ENCODE measurements at regions not wholly inside any gene's neighbourhood (a gene's known extent, or its start where the extent isn't known, plus 50 kb on each side); places are given as distances from the start of the nearest gene placed in this dataset.

- Histone ChIP-seq H3K9me3 (ENCODE audit: low read depth) (no peaks in the 10 kb centered on the region), H3K79me2 (peaks cover 75% of the 10 kb centered on the region), H3K36me3 (replicated peaks; ENCODE audit: insufficient read depth, low read depth) (no peaks in the 10 kb centered on the region), H2AFZ (no peak overlapping the region), H3K4me2 (peak overlapping the region; percentile 36), H3K4me1 (ENCODE audit: insufficient read depth) (peaks cover 22% of the 10 kb centered on the region), H4K20me1 (ENCODE audit: insufficient read depth, poor library complexity, severe bottlenecking) (no peaks in the 10 kb centered on the region), H3K4me3 (no peak overlapping the region), H3K27me3 (no peaks in the 10 kb centered on the region), H3K9me2 (replicated peaks; ENCODE audit: insufficient read depth) (no peaks in the 10 kb centered on the region), H3K27ac (peak overlapping the region; percentile 80)
- WGBS (ENCODE audit: low lambda C conversion rate, missing lambda C conversion rate), result 76% methylated on average over 1 of the region's 1 CpG
- TF ChIP-seq EZH2 (IDR thresholded peaks at IDR 0.05; ENCODE audit: borderline replicate concordance), result no peak
- TF ChIP-seq EZH2phosphoT487 (IDR thresholded peaks at IDR 0.05; ENCODE audit: low read depth, severe bottlenecking, unreplicated experiment), result no peak
- no peak for TF ChIP-seq CTCF (IDR thresholded peaks at IDR 0.05; ENCODE audit: poor library complexity)
- no peak for DNase-seq (ENCODE audit: low spot score)
Measured at GRCh38 chr6:56714273-56714672, 71.6 kb upstream of the DST start.

- H3K4me1 ChIP-seq (ENCODE audit: insufficient read depth), result peaks cover 22% of the 10 kb centered on the region
- H3K79me2 ChIP-seq, result peaks cover 72% of the 10 kb centered on the region
- TF ChIP-seq EZH2phosphoT487 (IDR thresholded peaks at IDR 0.05; ENCODE audit: low read depth, severe bottlenecking, unreplicated experiment), result no peak
- no peak for TF ChIP-seq CTCF (IDR thresholded peaks at IDR 0.05; ENCODE audit: poor library complexity)
- no peak for TF ChIP-seq EZH2 (IDR thresholded peaks at IDR 0.05; ENCODE audit: borderline replicate concordance)
- peak overlapping the region; percentile 30 for H3K4me2 ChIP-seq
- WGBS (ENCODE audit: low lambda C conversion rate, missing lambda C conversion rate), result 49% methylated on average over 3 of the region's 3 CpGs
- H3K9me3 ChIP-seq (ENCODE audit: low read depth), result no peaks in the 10 kb centered on the region
- DNase-seq (ENCODE audit: low spot score), result peak; percentile 63
- H3K36me3 ChIP-seq (replicated peaks; ENCODE audit: insufficient read depth, low read depth), result no peaks in the 10 kb centered on the region
- peak overlapping the region; percentile 80 for H3K27ac ChIP-seq
- H3K4me3 ChIP-seq, result no peak overlapping the region
- no peaks in the 10 kb centered on the region for H3K27me3 ChIP-seq
- H4K20me1 ChIP-seq (ENCODE audit: insufficient read depth, poor library complexity, severe bottlenecking), result no peaks in the 10 kb centered on the region
- no peaks in the 10 kb centered on the region for H3K9me2 ChIP-seq (replicated peaks; ENCODE audit: insufficient read depth)
- no peak overlapping the region for H2AFZ ChIP-seq
Measured at GRCh38 chr6:56713254-56713672, 70.6 kb upstream of the DST start.

- Histone ChIP-seq H3K9me3 (ENCODE audit: low read depth) (no peaks in the 10 kb centered on the region), H3K4me3 (no peak overlapping the region), H3K4me2 (no peak overlapping the region), H3K27ac (no peak overlapping the region), H3K4me1 (ENCODE audit: insufficient read depth) (peaks cover 21% of the 10 kb centered on the region), H3K79me2 (peaks cover 65% of the 10 kb centered on the region), H3K36me3 (replicated peaks; ENCODE audit: insufficient read depth, low read depth) (no peaks in the 10 kb centered on the region), H3K27me3 (no peaks in the 10 kb centered on the region), H4K20me1 (ENCODE audit: insufficient read depth, poor library complexity, severe bottlenecking) (no peaks in the 10 kb centered on the region), H3K9me2 (replicated peaks; ENCODE audit: insufficient read depth) (no peaks in the 10 kb centered on the region), H2AFZ (no peak overlapping the region)
- no peak for TF ChIP-seq EZH2 (IDR thresholded peaks at IDR 0.05; ENCODE audit: borderline replicate concordance)
- peak; percentile 12 for TF ChIP-seq CTCF (IDR thresholded peaks at IDR 0.05; ENCODE audit: poor library complexity)
- 97% methylated on average over 1 of the region's 1 CpG for WGBS (ENCODE audit: low lambda C conversion rate, missing lambda C conversion rate)
- no peak for DNase-seq (ENCODE audit: low spot score)
Measured at GRCh38 chr6:56710967-56711366, 68.3 kb upstream of the DST start.

GRCh38 chr6:56709650-56710049 is 67.0 kb upstream of the DST start:
- Histone ChIP-seq H3K79me2 (peaks cover 63% of the 10 kb centered on the region), H3K4me2 (no peak overlapping the region), H4K20me1 (ENCODE audit: insufficient read depth, poor library complexity, severe bottlenecking) (no peaks in the 10 kb centered on the region), H3K27ac (no peak overlapping the region), H3K4me1 (ENCODE audit: insufficient read depth) (peaks cover 8% of the 10 kb centered on the region), H3K9me2 (replicated peaks; ENCODE audit: insufficient read depth) (no peaks in the 10 kb centered on the region), H3K27me3 (no peaks in the 10 kb centered on the region), H3K4me3 (no peak overlapping the region), H3K9me3 (ENCODE audit: low read depth) (no peaks in the 10 kb centered on the region), H3K36me3 (replicated peaks; ENCODE audit: insufficient read depth, low read depth) (no peaks in the 10 kb centered on the region), H2AFZ (no peak overlapping the region)
- no peak for DNase-seq (ENCODE audit: low spot score)
- TF ChIP-seq EZH2 (IDR thresholded peaks at IDR 0.05; ENCODE audit: borderline replicate concordance) (no peak), CTCF (IDR thresholded peaks at IDR 0.05; ENCODE audit: poor library complexity) (no peak), EZH2phosphoT487 (IDR thresholded peaks at IDR 0.05; ENCODE audit: low read depth, severe bottlenecking, unreplicated experiment) (no peak)
- 94% methylated on average over 4 of the region's 4 CpGs for WGBS (ENCODE audit: low lambda C conversion rate, missing lambda C conversion rate)
